Liver (tissue), 3 donors: ENCODE measurements at regions not wholly inside any gene's neighbourhood (a gene's known extent, or its start where the extent isn't known, plus 50 kb on each side); places are given as distances from the start of the nearest gene placed in this dataset.

Experiments used
- CTCF ChIP-seq: fragments of 150-350 bp; IDR thresholded peaks from 2 replicates; pipeline ENCODE4 v1.5.1; 2017; ENCODE audit warnings: improper control_type of control experiment, low read depth, low read length; ENCODE audit not compliant: missing input control
- EGR1 ChIP-seq, 2 donors: IDR thresholded peaks; 2 replicates each; pipeline ENCODE4 v1.6.1; 2016 to 2018; ENCODE audit warnings: antibody characterized with exemption in 2 of 2, low read depth in 2 of 2
- FOXA1 ChIP-seq: IDR thresholded peaks from 2 replicates; pipeline ENCODE4 v1.6.1; 2016; ENCODE audit warnings: antibody characterized with exemption
- HNF4A ChIP-seq, 2 donors: conservative IDR thresholded peaks; 2 replicates each; pipeline ENCODE4 v1.6.1; 2016; ENCODE audit warnings: antibody characterized with exemption in 2 of 2, mild to moderate bottlenecking in 2 of 2
- JUND ChIP-seq, 2 donors: IDR thresholded peaks; 2 replicates each; pipeline ENCODE4 v1.6.1; 2016; ENCODE audit warnings: antibody characterized with exemption in 2 of 2
- REST ChIP-seq: IDR thresholded peaks from 2 replicates; pipeline ENCODE4 v1.6.1; 2016; ENCODE audit warnings: antibody characterized with exemption, mild to moderate bottlenecking
- RXRA ChIP-seq, 2 donors: IDR thresholded peaks; 2 replicates each; pipeline ENCODE4 v1.6.1; 2017 to 2018; ENCODE audit warnings: antibody characterized with exemption in 2 of 2, mild to moderate bottlenecking in 1 of 2
- SP1 ChIP-seq: IDR thresholded peaks from 2 replicates; pipeline ENCODE4 v1.6.1; 2018; ENCODE audit warnings: antibody characterized with exemption, mild to moderate bottlenecking
- TAF1 ChIP-seq: conservative IDR thresholded peaks from 2 replicates; pipeline ENCODE4 v1.6.1; 2016; ENCODE audit warnings: antibody characterized with exemption, mild to moderate bottlenecking
- YY1 ChIP-seq: IDR thresholded peaks from 2 replicates; pipeline ENCODE4 v1.6.1; 2016; ENCODE audit warnings: antibody characterized with exemption, mild to moderate bottlenecking
- ZBTB33 ChIP-seq: IDR thresholded peaks from 2 replicates; pipeline ENCODE4 v1.6.1; 2016; ENCODE audit warnings: antibody characterized with exemption
- donor health status: healthy.
- donor health status: healthy.

- no peak for TF ChIP-seq YY1
- TF ChIP-seq ZBTB33 = no peak
- TF ChIP-seq CTCF = no peak
- TF ChIP-seq JUND (IDR thresholded peaks at IDR 0.05) = no peak
- no peak for TF ChIP-seq EGR1 (IDR thresholded peaks at IDR 0.05; ENCODE audit: low read depth in 2 of 2)
- TF ChIP-seq RXRA (IDR thresholded peaks at IDR 0.05) = no peak
- no peak for TF ChIP-seq TAF1
- no peak for TF ChIP-seq HNF4A (conservative IDR thresholded peaks at IDR 0.05)
- no peak for TF ChIP-seq REST
- TF ChIP-seq FOXA1 = no peak
- no peak for TF ChIP-seq SP1
Observed at GRCh38 chr18:43547456-43547855, 270.2 kb upstream of the SYT4 start.
